Gastrocnemius medialis (tissue), 4 donors: ENCODE measurements at regions not wholly inside any gene's neighbourhood (a gene's known extent, or its start where the extent isn't known, plus 50 kb on each side); places are given as distances from the start of the nearest gene placed in this dataset.

ENCODE experiments used
- ATAC-seq, 2 donors: fragments of 150-250 bp; one replicate each; pipeline ENCODE4 v1.9.1; 2016
- DNase-seq, 2 donors: peaks; one replicate each; pipeline ENCODE4 v3.0.0-alpha.2; 2019
- H3K27ac ChIP-seq, 4 donors: fragments of 200-600 bp; sonication (generic); 1 replicate in 1 of 4; 2 replicates in 3 of 4; pipeline ENCODE4 v1.5.1; 2016 to 2018; ENCODE audit warnings: mild to moderate bottlenecking in 2 of 4, moderate library complexity in 1 of 4
- H3K27me3 ChIP-seq, 3 donors: fragments of 200-600 bp; sonication (generic) in 2 of 3; 1 replicate in 1 of 3; 2 replicates in 2 of 3; pipeline versions ENCODE4 v1.5.1 to v1.6.0; 2016 to 2019; ENCODE audit warnings: mild to moderate bottlenecking in 1 of 3, moderate library complexity in 1 of 3
- H3K36me3 ChIP-seq, 2 donors: fragments of 200-600 bp; sonication (generic) in 1 of 2; one replicate each; pipeline ENCODE4 v1.5.1; 2017 to 2018
- H3K4me1 ChIP-seq, 2 donors: fragments of 200-600 bp; sonication (generic) in 1 of 2; one replicate each; pipeline ENCODE4 v1.5.1; 2016 to 2017; ENCODE audit warnings: mild to moderate bottlenecking in 2 of 2
- H3K4me3 ChIP-seq, 4 donors: fragments of 200-600 bp; sonication (generic) in 3 of 4; 1 replicate in 1 of 4; 2 replicates in 3 of 4; pipeline ENCODE4 v1.5.1; 2016 to 2019; ENCODE audit warnings: mild to moderate bottlenecking in 2 of 4
- H3K9me3 ChIP-seq, 3 donors: fragments of 200-600 bp; sonication (generic) in 2 of 3; 1 replicate in 1 of 3; 2 replicates in 2 of 3; pipeline ENCODE4 v1.5.1; 2016 to 2019
- CTCF ChIP-seq, 5 experiments: fragments of 450-650 bp in 3 of 5; fragments of 200-600 bp in 2 of 5; sonication (generic) in 2 of 5; IDR thresholded peaks in 4 of 5; conservative IDR thresholded peaks in 1 of 5; 1 replicate in 4 of 5; 2 replicates in 1 of 5; pipeline ENCODE4 v1.5.1; 2016 to 2019; ENCODE audit warnings: antibody characterized with exemption in 5 of 5, mild to moderate bottlenecking in 3 of 5, moderate library complexity in 3 of 5
- POLR2A ChIP-seq, 2 donors: fragments of 450-650 bp; IDR thresholded peaks; one replicate each; pipeline ENCODE4 v1.6.1; 2017; ENCODE audit warnings: antibody characterized with exemption in 2 of 2, mild to moderate bottlenecking in 2 of 2, moderate library complexity in 2 of 2
- in situ Hi-C, 4 donors: fragments of 200-750 bp; cut with MboI; loops; one replicate each; pipeline versions ENCODE4 v1.15.0 to v1.8.0; 2017; ENCODE audit warnings: low sequenced_read_pairs in 4 of 4
- intact Hi-C: fragments of 100-400 bp; cut with DNase I; formaldehyde crosslinking; loops from one replicate; pipeline ENCODE4 v1.15.1; 2023; ENCODE audit warnings: low total_unique reads

DNA sequence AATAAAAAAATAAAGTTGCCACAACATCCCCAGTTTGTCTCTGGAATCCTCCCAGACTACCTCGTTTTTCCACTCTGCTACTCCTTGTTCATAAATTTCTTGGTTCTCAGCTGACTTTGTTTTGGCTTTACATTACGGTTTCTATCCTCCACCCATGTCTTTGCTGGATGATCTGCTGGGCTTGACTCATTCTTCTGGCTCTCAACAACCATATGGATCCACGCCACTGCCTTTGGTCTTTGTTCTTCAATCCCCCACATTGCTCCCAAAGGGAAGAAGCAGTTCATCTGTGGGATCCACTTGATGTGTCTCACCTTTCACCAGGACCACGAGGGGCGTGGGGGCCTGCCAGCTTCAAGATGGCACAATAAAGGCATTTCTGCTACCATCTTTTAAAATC is 67.1 kb upstream of the NBL1 start:
- TF ChIP-seq CTCF (IDR thresholded peaks at IDR 0.05 in 4 of 5, conservative IDR thresholded peaks at IDR 0.05 in 1 of 5) (no peak), POLR2A (IDR thresholded peaks at IDR 0.05) (no peak)
- Histone ChIP-seq H3K27me3 (no peaks in the 10 kb centered on the region), H3K4me1 (no peaks in the 10 kb centered on the region), H3K4me3 (no peak overlapping the region), H3K36me3 (no peaks in the 10 kb centered on the region), H3K9me3 (no peaks in the 10 kb centered on the region), H3K27ac (no peak overlapping the region)
- DNase-seq (no peak), ATAC-seq (no peak)
- in situ Hi-C loops, result no loop called here
- intact Hi-C loops, result no loop called here

- TF ChIP-seq CTCF (IDR thresholded peaks at IDR 0.05 in 4 of 5, conservative IDR thresholded peaks at IDR 0.05 in 1 of 5), result no peak
- no peak for TF ChIP-seq POLR2A (IDR thresholded peaks at IDR 0.05)
- no peak for DNase-seq
- no peaks in the 10 kb centered on the region for H3K4me1 ChIP-seq
- intact Hi-C loops (no loop called here), in situ Hi-C loops (no loop called here)
- no peak overlapping the region for H3K27ac ChIP-seq
- ATAC-seq, result no peak
- H3K36me3 ChIP-seq, result no peaks in the 10 kb centered on the region
- H3K4me3 ChIP-seq, result no peak overlapping the region
- H3K27me3 ChIP-seq, result no peaks in the 10 kb centered on the region
- no peaks in the 10 kb centered on the region for H3K9me3 ChIP-seq
Observed at GRCh38 chr1:19569786-19570185, 74.3 kb upstream of the NBL1 start.

DNA sequence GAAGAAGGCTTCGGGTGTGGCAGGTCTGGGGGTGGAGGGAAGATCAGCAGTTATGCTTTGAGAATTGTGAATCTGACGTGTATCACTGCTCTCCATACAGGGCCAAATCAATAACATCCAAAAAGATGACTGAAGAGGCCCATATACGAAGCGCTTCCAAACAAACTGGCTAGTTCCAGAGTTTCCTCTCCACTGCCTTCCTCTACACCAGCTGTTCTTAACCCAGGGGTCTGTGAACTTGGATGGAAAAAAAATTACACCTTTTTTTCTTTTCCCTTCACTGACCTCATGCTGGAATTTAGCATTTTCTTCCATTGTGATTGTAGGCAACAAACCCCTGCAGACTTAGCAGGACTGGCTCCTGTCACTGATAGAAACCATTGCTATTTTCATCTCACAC is 77.1 kb upstream of the NBL1 start:
- Histone ChIP-seq H3K4me3 (no peak overlapping the region), H3K9me3 (no peaks in the 10 kb centered on the region), H3K27ac (no peak overlapping the region), H3K27me3 (no peaks in the 10 kb centered on the region), H3K36me3 (no peaks in the 10 kb centered on the region), H3K4me1 (peaks cover 3 to 8% of the 10 kb centered on the region in 2 donors)
- TF ChIP-seq POLR2A (IDR thresholded peaks at IDR 0.05) (no peak), CTCF (IDR thresholded peaks at IDR 0.05 in 4 of 5, conservative IDR thresholded peaks at IDR 0.05 in 1 of 5) (no peak)
- ATAC-seq, result no peak
- intact Hi-C loops, result no loop called here
- in situ Hi-C loops, result no loop called here
- no peak for DNase-seq

DNA sequence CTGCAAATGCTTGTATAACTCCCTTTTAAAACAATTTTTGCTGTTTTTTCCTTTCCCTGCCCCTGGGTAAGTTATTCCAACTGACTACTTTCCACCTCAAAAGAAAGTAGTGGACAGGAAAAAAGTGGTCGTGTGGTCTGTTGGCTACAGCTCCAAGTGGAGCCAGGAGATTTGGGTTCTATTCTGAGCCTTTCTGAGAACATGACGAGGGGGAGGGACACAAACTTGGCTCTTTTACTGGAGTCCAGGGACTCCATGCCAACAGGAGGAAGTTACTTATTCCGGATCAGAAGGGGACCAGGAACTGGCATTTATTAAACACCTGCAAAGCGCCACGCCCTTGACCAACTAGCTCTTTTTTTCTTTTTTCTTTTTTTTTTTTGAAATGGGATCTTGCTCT is 79.0 kb upstream of the CAPZB start:
- ATAC-seq, result no peak
- Histone ChIP-seq H3K36me3 (no peaks in the 10 kb centered on the region), H3K27ac (peak overlapping the region; percentile 49 to 70 (median 62)), H3K27me3 (no peaks in the 10 kb centered on the region), H3K4me1 (peaks cover 3 to 8% of the 10 kb centered on the region in 2 donors), H3K9me3 (no peaks in the 10 kb centered on the region), H3K4me3 (no peak overlapping the region)
- in situ Hi-C loops, result no loop called here
- TF ChIP-seq CTCF (IDR thresholded peaks at IDR 0.05 in 4 of 5, conservative IDR thresholded peaks at IDR 0.05 in 1 of 5) (no peak), POLR2A (IDR thresholded peaks at IDR 0.05) (no peak)
- DNase-seq, result no peak
- intact Hi-C loops, result no loop called here
